ENCODE measurements at regions not wholly inside any gene's neighbourhood (a gene's known extent, or its start where the extent isn't known, plus 50 kb on each side); places are given as distances from the start of the nearest gene placed in this dataset.
A peak's percentile ranks its signal among the peaks of the same experiment; 100 is the strongest.

GRCh38 chr7:16975712-16976111 is 93.9 kb upstream of the AGR3 start:
- H3K27ac ChIP-seq (ENCODE audit: low read depth, low read length): no peak overlapping the region
- no peaks in the 10 kb centered on the region for H3K36me3 ChIP-seq (ENCODE audit: control insufficient read depth in 3 of 3, insufficient read depth in 3 of 3, low read length in 3 of 3)
- H3K27me3 ChIP-seq (ENCODE audit: control insufficient read depth in 3 of 3, insufficient read depth in 3 of 3, low read length in 3 of 3): no peaks in the 10 kb centered on the region
- H3K9me3 ChIP-seq (ENCODE audit: control insufficient read depth in 3 of 3, low read length in 3 of 3): peaks cover 0 to 1% (median 0%) of the 10 kb centered on the region in 3 donors
- H3K4me1 ChIP-seq (ENCODE audit: control insufficient read depth in 3 of 3, insufficient read depth in 3 of 3, low read length in 3 of 3): no peaks in the 10 kb centered on the region
- no peak overlapping the region for H3K9ac ChIP-seq (ENCODE audit: low read depth in 1 of 3, low read length in 3 of 3)
- no peak overlapping the region for H3K4me3 ChIP-seq (ENCODE audit: low read length in 3 of 3)

- H3K27me3 ChIP-seq (ENCODE audit: control insufficient read depth in 3 of 3, insufficient read depth in 3 of 3, low read length in 3 of 3): no peaks in the 10 kb centered on the region
- no peaks in the 10 kb centered on the region for H3K36me3 ChIP-seq (ENCODE audit: control insufficient read depth in 3 of 3, insufficient read depth in 3 of 3, low read length in 3 of 3)
- no peak overlapping the region for H3K9ac ChIP-seq (ENCODE audit: low read depth in 1 of 3, low read length in 3 of 3)
- H3K9me3 ChIP-seq (ENCODE audit: control insufficient read depth in 3 of 3, low read length in 3 of 3): no peaks in the 10 kb centered on the region
- no peak overlapping the region for H3K27ac ChIP-seq (ENCODE audit: low read depth, low read length)
- H3K4me1 ChIP-seq (ENCODE audit: control insufficient read depth in 3 of 3, insufficient read depth in 3 of 3, low read length in 3 of 3): no peaks in the 10 kb centered on the region
- no peak overlapping the region for H3K4me3 ChIP-seq (ENCODE audit: low read length in 3 of 3)
Measured at GRCh38 chr7:16978358-16979244, 96.8 kb upstream of the AGR3 start.

- no peaks in the 10 kb centered on the region for H3K27me3 ChIP-seq (ENCODE audit: control insufficient read depth in 3 of 3, insufficient read depth in 3 of 3, low read length in 3 of 3)
Measured at GRCh38 chr7:16980539-16980938, 98.8 kb upstream of the AGR3 start.

GRCh38 chr7:16982640-16983350 is 101.0 kb upstream of the AGR3 start:
- Histone ChIP-seq H3K4me3 (ENCODE audit: low read length in 3 of 3) (no peak overlapping the region), H3K9ac (ENCODE audit: low read depth in 1 of 3, low read length in 3 of 3) (no peak overlapping the region), H3K27ac (ENCODE audit: low read depth, low read length) (no peak overlapping the region), H3K9me3 (ENCODE audit: control insufficient read depth in 3 of 3, low read length in 3 of 3) (no peaks in the 10 kb centered on the region), H3K4me1 (ENCODE audit: control insufficient read depth in 3 of 3, insufficient read depth in 3 of 3, low read length in 3 of 3) (no peaks in the 10 kb centered on the region), H3K36me3 (ENCODE audit: control insufficient read depth in 3 of 3, insufficient read depth in 3 of 3, low read length in 3 of 3) (no peaks in the 10 kb centered on the region), H3K27me3 (ENCODE audit: control insufficient read depth in 3 of 3, insufficient read depth in 3 of 3, low read length in 3 of 3) (no peaks in the 10 kb centered on the region)

More at GRCh38 chr7:16980539-16980938, 98.8 kb upstream of the AGR3 start:
- no peak overlapping the region for H3K27ac ChIP-seq (ENCODE audit: low read depth, low read length)
- H3K9me3 ChIP-seq (ENCODE audit: control insufficient read depth in 3 of 3, low read length in 3 of 3): no peaks in the 10 kb centered on the region
- no peak overlapping the region for H3K4me3 ChIP-seq (ENCODE audit: low read length in 3 of 3)
- H3K4me1 ChIP-seq (ENCODE audit: control insufficient read depth in 3 of 3, insufficient read depth in 3 of 3, low read length in 3 of 3): no peaks in the 10 kb centered on the region
- H3K9ac ChIP-seq (ENCODE audit: low read depth in 1 of 3, low read length in 3 of 3): no peak overlapping the region
- no peaks in the 10 kb centered on the region for H3K36me3 ChIP-seq (ENCODE audit: control insufficient read depth in 3 of 3, insufficient read depth in 3 of 3, low read length in 3 of 3)

GRCh38 chr7:16984375-16984774 is 102.6 kb upstream of the AGR3 start:
- Histone ChIP-seq H3K4me1 (ENCODE audit: control insufficient read depth in 3 of 3, insufficient read depth in 3 of 3, low read length in 3 of 3) (no peaks in the 10 kb centered on the region), H3K4me3 (ENCODE audit: low read length in 3 of 3) (no peak overlapping the region), H3K9ac (ENCODE audit: low read depth in 1 of 3, low read length in 3 of 3) (no peak overlapping the region), H3K27ac (ENCODE audit: low read depth, low read length) (no peak overlapping the region), H3K36me3 (ENCODE audit: control insufficient read depth in 3 of 3, insufficient read depth in 3 of 3, low read length in 3 of 3) (no peaks in the 10 kb centered on the region), H3K27me3 (ENCODE audit: control insufficient read depth in 3 of 3, insufficient read depth in 3 of 3, low read length in 3 of 3) (no peaks in the 10 kb centered on the region), H3K9me3 (ENCODE audit: control insufficient read depth in 3 of 3, low read length in 3 of 3) (no peaks in the 10 kb centered on the region)

GRCh38 chr7:16985621-16986020 is 103.8 kb upstream of the AGR3 start:
- no peak overlapping the region for H3K27ac ChIP-seq (ENCODE audit: low read depth, low read length)

GRCh38 chr7:16986755-16987154 is 105.0 kb upstream of the AGR3 start:
- Histone ChIP-seq H3K4me3 (ENCODE audit: low read length in 3 of 3) (no peak overlapping the region), H3K27ac (ENCODE audit: low read depth, low read length) (no peak overlapping the region), H3K36me3 (ENCODE audit: control insufficient read depth in 3 of 3, insufficient read depth in 3 of 3, low read length in 3 of 3) (no peaks in the 10 kb centered on the region), H3K27me3 (ENCODE audit: control insufficient read depth in 3 of 3, insufficient read depth in 3 of 3, low read length in 3 of 3) (no peaks in the 10 kb centered on the region), H3K9ac (ENCODE audit: low read depth in 1 of 3, low read length in 3 of 3) (no peak overlapping the region), H3K4me1 (ENCODE audit: control insufficient read depth in 3 of 3, insufficient read depth in 3 of 3, low read length in 3 of 3) (peaks cover 0 to 6% (median 0%) of the 10 kb centered on the region in 3 donors), H3K9me3 (ENCODE audit: control insufficient read depth in 3 of 3, low read length in 3 of 3) (no peaks in the 10 kb centered on the region)

More at GRCh38 chr7:16985621-16986020, 103.8 kb upstream of the AGR3 start:
- no peak overlapping the region for H3K9ac ChIP-seq (ENCODE audit: low read depth in 1 of 3, low read length in 3 of 3)
- no peaks in the 10 kb centered on the region for H3K9me3 ChIP-seq (ENCODE audit: control insufficient read depth in 3 of 3, low read length in 3 of 3)
- no peaks in the 10 kb centered on the region for H3K27me3 ChIP-seq (ENCODE audit: control insufficient read depth in 3 of 3, insufficient read depth in 3 of 3, low read length in 3 of 3)
- H3K4me3 ChIP-seq (ENCODE audit: low read length in 3 of 3): no peak overlapping the region
- H3K36me3 ChIP-seq (ENCODE audit: control insufficient read depth in 3 of 3, insufficient read depth in 3 of 3, low read length in 3 of 3): no peaks in the 10 kb centered on the region
- H3K4me1 ChIP-seq (ENCODE audit: control insufficient read depth in 3 of 3, insufficient read depth in 3 of 3, low read length in 3 of 3): peaks cover 0 to 6% (median 0%) of the 10 kb centered on the region in 3 donors

- H3K4me1 ChIP-seq (ENCODE audit: control insufficient read depth in 3 of 3, insufficient read depth in 3 of 3, low read length in 3 of 3): peaks cover 0 to 6% (median 0%) of the 10 kb centered on the region in 3 donors
- no peaks in the 10 kb centered on the region for H3K36me3 ChIP-seq (ENCODE audit: control insufficient read depth in 3 of 3, insufficient read depth in 3 of 3, low read length in 3 of 3)
- no peak overlapping the region for H3K9ac ChIP-seq (ENCODE audit: low read depth in 1 of 3, low read length in 3 of 3)
- H3K4me3 ChIP-seq (ENCODE audit: low read length in 3 of 3): peak overlapping the region in 2 of 3 donors; percentile 42 to 61
- no peaks in the 10 kb centered on the region for H3K9me3 ChIP-seq (ENCODE audit: control insufficient read depth in 3 of 3, low read length in 3 of 3)
- no peaks in the 10 kb centered on the region for H3K27me3 ChIP-seq (ENCODE audit: control insufficient read depth in 3 of 3, insufficient read depth in 3 of 3, low read length in 3 of 3)
- H3K27ac ChIP-seq (ENCODE audit: low read depth, low read length): no peak overlapping the region
Measured at GRCh38 chr7:16989811-16990413, 108.1 kb upstream of the AGR3 start.

- Histone ChIP-seq H3K9ac (ENCODE audit: low read depth in 1 of 3, low read length in 3 of 3) (no peak overlapping the region), H3K4me3 (ENCODE audit: low read length in 3 of 3) (no peak overlapping the region), H3K27me3 (ENCODE audit: control insufficient read depth in 3 of 3, insufficient read depth in 3 of 3, low read length in 3 of 3) (no peaks in the 10 kb centered on the region), H3K36me3 (ENCODE audit: control insufficient read depth in 3 of 3, insufficient read depth in 3 of 3, low read length in 3 of 3) (no peaks in the 10 kb centered on the region), H3K27ac (ENCODE audit: low read depth, low read length) (no peak overlapping the region), H3K4me1 (ENCODE audit: control insufficient read depth in 3 of 3, insufficient read depth in 3 of 3, low read length in 3 of 3) (peaks cover 0 to 6% (median 0%) of the 10 kb centered on the region in 3 donors), H3K9me3 (ENCODE audit: control insufficient read depth in 3 of 3, low read length in 3 of 3) (no peaks in the 10 kb centered on the region)
Measured at GRCh38 chr7:16991551-16991950, 109.8 kb upstream of the AGR3 start.

GRCh38 chr7:16993543-16993942 is 111.8 kb upstream of the AGR3 start:
- H3K36me3 ChIP-seq (ENCODE audit: control insufficient read depth in 3 of 3, insufficient read depth in 3 of 3, low read length in 3 of 3): no peaks in the 10 kb centered on the region
- no peak overlapping the region for H3K4me3 ChIP-seq (ENCODE audit: low read length in 3 of 3)
- H3K4me1 ChIP-seq (ENCODE audit: control insufficient read depth in 3 of 3, insufficient read depth in 3 of 3, low read length in 3 of 3): peaks cover 0 to 6% (median 0%) of the 10 kb centered on the region in 3 donors
- H3K27me3 ChIP-seq (ENCODE audit: control insufficient read depth in 3 of 3, insufficient read depth in 3 of 3, low read length in 3 of 3): no peaks in the 10 kb centered on the region
- peaks cover 0 to 2% (median 0%) of the 10 kb centered on the region in 3 donors for H3K9me3 ChIP-seq (ENCODE audit: control insufficient read depth in 3 of 3, low read length in 3 of 3)
- H3K9ac ChIP-seq (ENCODE audit: low read depth in 1 of 3, low read length in 3 of 3): no peak overlapping the region
- H3K27ac ChIP-seq (ENCODE audit: low read depth, low read length): no peak overlapping the region

Data from skeletal muscle tissue (tissue), 3 donors.